Activated naive CD4-positive, alpha-beta T cell treated with anti-CD3 and anti-CD28 coated beads, Interleukin-2, amount 10 ng/mL, durations not matched to agents 7 days and 5 days (primary cell): ENCODE measurements at regions not wholly inside any gene's neighbourhood (a gene's known extent, or its start where the extent isn't known, plus 50 kb on each side); places are given as distances from the start of the nearest gene placed in this dataset.
"Not testable (repeated sequence)": the region's sequence is repeated elsewhere in the genome, so short reads cannot be mapped to it uniquely, and the experiment has no call there.

Experiments
- CTCF ChIA-PET: fragments of 350-600 bp; sonication (Branson Sonifier 250); formaldehyde crosslinking; loops from one replicate; lab custom pipeline; 2021; ENCODE audit warnings: antibody characterized with exemption; lab: Charles Lee
- DNase-seq: peaks from one replicate; pipeline ENCODE4 v3.0.0-alpha.2; 2020
- H3K27ac Mint-ChIP-seq: one replicate; pipeline ENCODE4 v1.8.0; 2021; ENCODE audit warnings: mild to moderate bottlenecking, moderate library complexity, mixed read lengths
- H3K27me3 Mint-ChIP-seq: one replicate; pipeline ENCODE4 v1.8.0; 2021; ENCODE audit warnings: mild to moderate bottlenecking, mixed read lengths
- H3K36me3 Mint-ChIP-seq: one replicate; pipeline ENCODE4 v1.8.0; 2021; ENCODE audit warnings: mixed read lengths
- H3K4me1 Mint-ChIP-seq: one replicate; pipeline ENCODE4 v1.8.0; 2021; ENCODE audit warnings: mixed read lengths
- H3K4me3 Mint-ChIP-seq: one replicate; pipeline ENCODE4 v1.8.0; 2021; ENCODE audit warnings: mild to moderate bottlenecking, moderate library complexity, mixed read lengths
- H3K9me3 Mint-ChIP-seq: one replicate; pipeline ENCODE4 v1.8.0; 2021; ENCODE audit warnings: mixed read lengths

DNA sequence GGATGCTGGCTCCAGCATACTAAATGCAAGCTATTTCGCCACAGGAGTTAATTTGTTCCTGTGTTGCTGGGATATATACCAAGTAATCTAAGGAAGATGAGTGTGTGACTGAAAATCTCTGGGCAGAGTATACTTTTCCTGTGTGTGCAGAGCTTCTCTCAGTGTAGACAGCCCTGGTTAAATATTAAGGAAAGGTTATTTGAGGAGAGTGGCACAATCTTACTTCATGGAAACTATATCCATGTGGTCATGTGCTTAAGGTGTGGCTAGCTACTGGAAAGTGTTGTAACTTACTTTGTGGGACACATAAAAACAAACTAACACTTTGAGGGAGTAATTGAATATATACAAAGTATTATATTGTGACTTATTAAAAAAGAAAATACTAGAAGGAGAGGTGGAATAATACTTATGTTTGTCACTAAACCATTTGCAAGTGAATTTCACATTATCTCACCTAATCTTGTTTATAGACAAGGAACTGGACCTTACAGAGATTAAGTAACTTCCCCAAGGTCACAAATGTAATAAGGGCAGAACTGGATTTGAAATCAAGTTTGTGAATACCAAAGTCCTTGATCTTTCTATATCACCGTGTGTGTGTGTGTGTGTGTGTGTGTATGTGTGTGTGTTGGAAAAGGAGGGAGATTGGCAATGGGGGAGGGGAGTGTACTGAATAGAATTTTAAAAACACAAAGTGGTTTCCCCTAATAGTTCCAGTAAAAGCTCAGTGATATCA is 408.2 kb upstream of the NR3C2 start:
- H3K27ac Mint-ChIP-seq: no peak overlapping the region
- H3K27me3 Mint-ChIP-seq: no peaks in the 10 kb centered on the region
- H3K4me1 Mint-ChIP-seq: no peaks in the 10 kb centered on the region
- no peak overlapping the region for H3K4me3 Mint-ChIP-seq
- no peaks in the 10 kb centered on the region for H3K36me3 Mint-ChIP-seq
- DNase-seq: no peak
- H3K9me3 Mint-ChIP-seq: no peaks in the 10 kb centered on the region
- CTCF ChIA-PET: no interaction called here

DNA sequence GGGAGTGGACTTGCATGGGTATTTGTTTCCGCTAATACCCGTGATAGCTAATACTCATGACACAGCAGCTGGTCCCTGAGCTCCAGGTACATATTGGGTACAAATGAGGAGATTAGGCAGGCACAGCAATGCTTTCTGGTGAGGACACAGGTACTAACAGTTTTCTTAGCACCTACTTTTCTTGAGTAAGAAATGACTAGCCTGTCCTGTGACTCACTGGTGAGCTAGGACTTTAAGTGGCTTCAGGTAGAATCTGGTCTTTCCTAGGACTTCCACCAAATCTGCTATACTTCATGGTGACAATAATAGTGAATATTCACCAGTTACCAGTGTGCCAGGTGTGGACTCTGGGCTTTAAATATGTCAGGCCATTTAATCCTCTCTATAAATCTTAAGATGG is 407.4 kb upstream of the NR3C2 start:
- CTCF ChIA-PET: no interaction called here
- no peaks in the 10 kb centered on the region for H3K9me3 Mint-ChIP-seq
- no peak overlapping the region for H3K27ac Mint-ChIP-seq
- no peaks in the 10 kb centered on the region for H3K36me3 Mint-ChIP-seq
- H3K4me3 Mint-ChIP-seq: no peak overlapping the region
- H3K27me3 Mint-ChIP-seq: no peaks in the 10 kb centered on the region
- no peak for DNase-seq
- no peaks in the 10 kb centered on the region for H3K4me1 Mint-ChIP-seq

- H3K4me3 Mint-ChIP-seq: no peak overlapping the region
- no peak for DNase-seq
- H3K4me1 Mint-ChIP-seq: no peaks in the 10 kb centered on the region
- CTCF ChIA-PET: interaction anchor here (0.6 kb wide), 1 partner anchor 25 kb away, joined by 3 read pairs; no protein-coding TSS in a partner anchor
- no peaks in the 10 kb centered on the region for H3K36me3 Mint-ChIP-seq
- H3K27me3 Mint-ChIP-seq: no peaks in the 10 kb centered on the region
- no peak overlapping the region for H3K27ac Mint-ChIP-seq
- H3K9me3 Mint-ChIP-seq: no peaks in the 10 kb centered on the region
These were observed 405.5 kb upstream of the NR3C2 start for GRCh38 chr4:148847544-148848255.

GRCh38 chr4:148845609-148846008 is 403.4 kb upstream of the NR3C2 start:
- H3K4me1 Mint-ChIP-seq: no peaks in the 10 kb centered on the region
- no peak overlapping the region for H3K27ac Mint-ChIP-seq
- no peaks in the 10 kb centered on the region for H3K9me3 Mint-ChIP-seq
- no peak for DNase-seq
- H3K27me3 Mint-ChIP-seq: no peaks in the 10 kb centered on the region
- no peaks in the 10 kb centered on the region for H3K36me3 Mint-ChIP-seq
- H3K4me3 Mint-ChIP-seq: no peak overlapping the region
- CTCF ChIA-PET: no interaction called here

DNA sequence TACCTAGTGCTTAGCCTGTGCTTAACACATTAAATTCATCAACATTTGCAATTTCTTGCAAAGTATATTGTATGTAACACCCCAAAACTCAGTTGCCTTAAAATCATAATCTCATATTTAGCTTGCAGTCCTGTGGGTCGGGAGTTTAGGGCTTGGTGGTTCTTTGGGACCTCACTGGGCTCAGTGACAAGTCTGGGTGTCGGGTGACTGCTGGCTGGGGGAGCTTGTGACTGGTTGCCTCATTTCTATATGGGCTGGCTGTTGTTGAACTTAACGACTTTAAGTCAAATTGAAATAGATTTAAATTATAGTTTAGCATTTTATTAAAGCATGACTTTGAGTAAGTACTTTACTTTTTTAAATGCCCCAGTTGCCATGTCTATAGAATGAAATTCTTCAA is 401.4 kb upstream of the NR3C2 start:
- DNase-seq: no peak
- Mint-ChIP-seq H3K4me3 (no peak overlapping the region), H3K9me3 (no peaks in the 10 kb centered on the region), H3K27ac (no peak overlapping the region), H3K36me3 (no peaks in the 10 kb centered on the region), H3K27me3 (no peaks in the 10 kb centered on the region), H3K4me1 (no peaks in the 10 kb centered on the region)
- CTCF ChIA-PET: no interaction called here

GRCh38 chr4:148842843-148843242 is 400.6 kb upstream of the NR3C2 start:
- H3K4me1 Mint-ChIP-seq: no peaks in the 10 kb centered on the region
- CTCF ChIA-PET: no interaction called here
- no peak overlapping the region for H3K27ac Mint-ChIP-seq
- DNase-seq: no peak
- H3K27me3 Mint-ChIP-seq: no peaks in the 10 kb centered on the region
- H3K4me3 Mint-ChIP-seq: no peak overlapping the region
- H3K9me3 Mint-ChIP-seq: no peaks in the 10 kb centered on the region
- no peaks in the 10 kb centered on the region for H3K36me3 Mint-ChIP-seq

DNA sequence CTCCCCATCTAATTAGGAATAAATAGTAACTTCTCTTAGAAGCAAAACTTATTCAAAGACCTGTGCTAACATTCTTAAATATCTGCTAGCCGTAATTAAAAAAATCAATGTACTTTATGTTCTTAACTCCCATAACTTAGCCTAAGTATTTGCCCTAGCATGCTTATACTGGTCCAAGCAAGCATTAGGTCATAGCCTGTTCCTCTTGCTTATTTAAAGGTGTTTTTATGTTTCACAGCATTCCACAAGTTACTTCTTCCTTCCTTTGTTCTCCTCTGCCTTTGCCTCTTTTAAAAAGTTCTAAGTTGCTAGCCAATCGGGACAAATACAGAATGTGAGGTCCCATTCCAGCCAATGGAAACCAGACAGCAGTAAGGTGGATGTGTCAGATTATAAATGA is 395.4 kb upstream of the NR3C2 start:
- H3K9me3 Mint-ChIP-seq, H3K36me3 Mint-ChIP-seq, H3K4me3 Mint-ChIP-seq, H3K27me3 Mint-ChIP-seq, DNase-seq, H3K27ac Mint-ChIP-seq, CTCF ChIA-PET, H3K4me1 Mint-ChIP-seq: not testable (repeated sequence)

GRCh38 chr4:148834804-148835631 is 392.8 kb upstream of the NR3C2 start:
- Mint-ChIP-seq H3K4me3 (no peak overlapping the region), H3K27ac (no peak overlapping the region), H3K36me3 (no peaks in the 10 kb centered on the region), H3K9me3 (no peaks in the 10 kb centered on the region), H3K4me1 (peaks cover 3% of the 10 kb centered on the region), H3K27me3 (no peaks in the 10 kb centered on the region)
- CTCF ChIA-PET: no interaction called here
- DNase-seq: no peak

DNA sequence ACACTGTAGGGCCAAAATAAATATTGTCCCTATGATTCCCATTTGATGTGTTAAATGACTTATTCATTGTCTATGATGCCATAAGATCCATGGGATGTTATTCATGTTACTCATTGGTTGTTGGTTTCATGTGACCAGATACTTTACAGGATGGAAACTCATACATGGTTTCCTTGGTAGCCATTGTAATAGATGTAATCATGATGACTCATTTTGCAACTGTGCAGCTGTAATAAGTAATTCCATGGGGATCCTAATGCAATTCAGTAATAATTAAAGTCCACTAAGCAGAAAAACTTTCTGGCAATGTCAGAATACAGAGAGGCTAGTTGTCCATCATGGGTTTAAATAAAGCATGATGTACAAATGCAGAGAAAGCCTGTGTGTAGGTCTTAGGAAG is 389.7 kb upstream of the NR3C2 start:
- Mint-ChIP-seq H3K9me3 (no peaks in the 10 kb centered on the region), H3K27ac (no peak overlapping the region), H3K4me1 (peaks cover 3% of the 10 kb centered on the region), H3K36me3 (no peaks in the 10 kb centered on the region), H3K4me3 (no peak overlapping the region), H3K27me3 (no peaks in the 10 kb centered on the region)
- DNase-seq: no peak
- CTCF ChIA-PET: no interaction called here

- Mint-ChIP-seq H3K4me1 (no peaks in the 10 kb centered on the region), H3K27me3 (no peaks in the 10 kb centered on the region), H3K9me3 (no peaks in the 10 kb centered on the region), H3K27ac (no peak overlapping the region), H3K4me3 (no peak overlapping the region), H3K36me3 (no peaks in the 10 kb centered on the region)
- CTCF ChIA-PET: no interaction called here
- DNase-seq: no peak
These were observed 386.1 kb upstream of the NR3C2 start for GRCh38 chr4:148828291-148828690.

DNA sequence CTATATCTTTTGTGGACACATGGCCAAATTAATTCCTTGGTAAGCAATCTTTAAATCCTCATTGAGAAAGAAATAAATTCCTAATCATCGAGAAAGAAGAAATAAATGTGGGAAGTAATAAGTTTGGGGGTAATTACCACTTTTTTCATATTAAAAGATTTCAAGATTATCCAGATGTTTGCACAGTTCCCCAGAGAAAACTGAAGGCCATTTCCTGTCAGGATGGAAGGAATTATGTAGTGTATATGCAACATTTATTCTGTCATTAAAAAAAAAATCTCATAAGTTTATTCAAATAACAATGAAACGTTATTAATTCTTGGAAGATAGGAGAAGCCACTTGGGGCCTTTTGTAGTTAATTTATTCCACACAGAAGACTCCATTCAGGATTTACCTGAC is 385.6 kb upstream of the NR3C2 start:
- no peak overlapping the region for H3K27ac Mint-ChIP-seq
- CTCF ChIA-PET: no interaction called here
- no peaks in the 10 kb centered on the region for H3K36me3 Mint-ChIP-seq
- no peaks in the 10 kb centered on the region for H3K4me1 Mint-ChIP-seq
- DNase-seq: no peak
- no peaks in the 10 kb centered on the region for H3K27me3 Mint-ChIP-seq
- no peaks in the 10 kb centered on the region for H3K9me3 Mint-ChIP-seq
- no peak overlapping the region for H3K4me3 Mint-ChIP-seq

DNA sequence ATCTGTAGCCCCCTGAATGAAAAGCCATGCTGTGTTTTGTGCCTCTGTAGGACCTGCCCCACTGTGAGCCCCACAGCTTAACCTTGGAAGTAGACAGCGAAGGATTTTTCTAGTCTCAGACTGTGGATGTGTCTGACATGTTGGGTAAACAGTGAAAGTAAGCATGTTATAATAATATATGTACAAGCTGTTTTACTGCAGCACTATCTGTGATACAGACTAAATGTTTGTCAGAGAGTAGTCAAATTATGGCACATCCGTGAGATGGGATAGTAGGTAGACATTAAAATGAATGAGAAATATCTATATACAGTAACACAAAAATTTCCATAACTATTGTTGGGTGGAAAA is 381.2 kb upstream of the NR3C2 start:
- H3K36me3 Mint-ChIP-seq: no peaks in the 10 kb centered on the region
- H3K27ac Mint-ChIP-seq: no peak overlapping the region
- no peak overlapping the region for H3K4me3 Mint-ChIP-seq
- CTCF ChIA-PET: interaction anchor here (0.7 kb wide), 1 partner anchor 24 kb away, joined by 3 read pairs; no protein-coding TSS in a partner anchor
- no peaks in the 10 kb centered on the region for H3K9me3 Mint-ChIP-seq
- no peak for DNase-seq
- H3K27me3 Mint-ChIP-seq: no peaks in the 10 kb centered on the region
- no peaks in the 10 kb centered on the region for H3K4me1 Mint-ChIP-seq

DNA sequence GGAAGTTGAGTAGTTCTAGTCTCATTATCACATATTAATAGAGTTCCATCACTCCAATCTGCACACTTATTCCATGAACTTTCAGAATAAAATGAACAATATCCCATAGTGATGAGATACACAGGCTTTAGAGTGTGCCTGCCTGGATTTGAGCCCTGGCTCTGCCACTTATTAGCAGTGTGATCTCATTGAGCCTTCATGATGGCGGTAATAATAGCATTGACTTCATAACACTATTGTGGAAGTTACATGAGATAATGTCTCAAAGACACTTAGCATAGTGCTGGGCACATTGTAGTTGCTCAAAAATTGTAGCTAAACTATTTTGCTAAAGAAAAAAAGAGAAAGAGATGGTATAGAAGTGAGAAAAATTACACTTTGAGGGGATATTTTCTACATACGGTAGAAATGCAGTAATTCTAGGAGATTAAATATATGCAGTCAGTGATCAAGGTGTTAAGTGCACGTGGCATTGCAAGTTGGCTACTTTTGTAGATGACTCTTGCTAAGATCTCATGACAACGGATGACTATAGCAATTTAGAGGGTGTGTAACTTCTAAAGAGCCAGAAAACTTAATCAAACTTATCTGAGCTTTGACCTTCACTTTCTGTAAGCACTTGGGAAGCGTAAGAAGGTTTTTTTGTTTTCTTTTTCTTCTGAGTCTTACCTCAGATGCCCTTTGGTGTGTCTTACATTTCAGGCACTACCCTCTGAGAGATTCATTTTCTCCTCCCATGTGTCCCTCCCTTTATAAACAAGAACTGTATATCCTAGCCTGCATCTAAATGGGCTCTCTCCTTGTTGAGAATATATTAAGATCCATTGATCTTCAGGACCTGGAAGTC is 380.6 kb upstream of the NR3C2 start:
- H3K27me3 Mint-ChIP-seq: no peaks in the 10 kb centered on the region

GRCh38 chr4:148814030-148814429 is 371.8 kb upstream of the NR3C2 start:
- Mint-ChIP-seq H3K9me3 (peaks cover 3% of the 10 kb centered on the region), H3K27ac (no peak overlapping the region), H3K4me1 (no peaks in the 10 kb centered on the region), H3K4me3 (no peak overlapping the region), H3K36me3 (no peaks in the 10 kb centered on the region), H3K27me3 (no peaks in the 10 kb centered on the region)
- CTCF ChIA-PET: no interaction called here
- DNase-seq: no peak

More for the DNA sequence above, 380.6 kb upstream of the NR3C2 start:
- Mint-ChIP-seq H3K36me3 (no peaks in the 10 kb centered on the region), H3K4me1 (no peaks in the 10 kb centered on the region), H3K4me3 (no peak overlapping the region), H3K27ac (no peak overlapping the region), H3K9me3 (no peaks in the 10 kb centered on the region)
- DNase-seq: no peak
- CTCF ChIA-PET: interaction anchor here (0.7 kb wide), 1 partner anchor 25 kb away, joined by 3 read pairs; no protein-coding TSS in a partner anchor
